OCI-LY3 (cell line): ENCODE measurements at regions not wholly inside any gene's neighbourhood (a gene's known extent, or its start where the extent isn't known, plus 50 kb on each side); places are given as distances from the start of the nearest gene placed in this dataset.

Source experiments
- EZH2phosphoT487 ChIP-seq: fragments of 200-600 bp; shearing (Covaris generic); IDR thresholded peaks from 2 replicates; pipeline ENCODE4 v1.6.1; 2018; ENCODE audit warnings: antibody characterized with exemption, mixed run types, low read depth
- TF ChIP-seq, protein P1 (sequence below): fragments of 200-600, 300-600 bp; sonication (generic); IDR thresholded peaks from 2 replicates; pipeline ENCODE4 v1.5.1; 2014; ENCODE audit warnings: antibody characterized with exemption, low read length, low read depth

DNA sequence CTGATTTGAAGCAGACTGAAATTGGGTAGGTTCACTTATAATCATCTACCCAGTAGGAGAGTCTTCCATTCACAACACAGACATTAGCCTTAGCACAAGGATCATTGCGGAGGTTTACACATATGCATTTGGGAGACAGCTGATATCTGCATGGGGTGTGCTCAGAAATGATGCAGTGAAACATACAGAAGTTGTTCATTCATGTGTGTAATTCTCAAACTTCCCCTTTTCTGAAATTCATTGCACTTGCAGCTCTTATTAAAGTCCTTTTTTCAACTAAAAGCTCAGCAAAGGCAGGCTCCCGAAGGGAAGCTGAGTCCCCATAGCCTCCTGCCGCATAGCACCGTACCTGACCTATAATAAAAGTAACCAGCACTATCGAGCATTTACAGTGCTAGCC lies 218.3 kb upstream of the CRY1 start:
- TF ChIP-seq, protein P1, sequence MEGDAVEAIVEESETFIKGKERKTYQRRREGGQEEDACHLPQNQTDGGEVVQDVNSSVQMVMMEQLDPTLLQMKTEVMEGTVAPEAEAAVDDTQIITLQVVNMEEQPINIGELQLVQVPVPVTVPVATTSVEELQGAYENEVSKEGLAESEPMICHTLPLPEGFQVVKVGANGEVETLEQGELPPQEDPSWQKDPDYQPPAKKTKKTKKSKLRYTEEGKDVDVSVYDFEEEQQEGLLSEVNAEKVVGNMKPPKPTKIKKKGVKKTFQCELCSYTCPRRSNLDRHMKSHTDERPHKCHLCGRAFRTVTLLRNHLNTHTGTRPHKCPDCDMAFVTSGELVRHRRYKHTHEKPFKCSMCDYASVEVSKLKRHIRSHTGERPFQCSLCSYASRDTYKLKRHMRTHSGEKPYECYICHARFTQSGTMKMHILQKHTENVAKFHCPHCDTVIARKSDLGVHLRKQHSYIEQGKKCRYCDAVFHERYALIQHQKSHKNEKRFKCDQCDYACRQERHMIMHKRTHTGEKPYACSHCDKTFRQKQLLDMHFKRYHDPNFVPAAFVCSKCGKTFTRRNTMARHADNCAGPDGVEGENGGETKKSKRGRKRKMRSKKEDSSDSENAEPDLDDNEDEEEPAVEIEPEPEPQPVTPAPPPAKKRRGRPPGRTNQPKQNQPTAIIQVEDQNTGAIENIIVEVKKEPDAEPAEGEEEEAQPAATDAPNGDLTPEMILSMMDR = no peak
- no peak for TF ChIP-seq EZH2phosphoT487
